ENCODE measurements at regions not wholly inside any gene's neighbourhood (a gene's known extent, or its start where the extent isn't known, plus 50 kb on each side); places are given as distances from the start of the nearest gene placed in this dataset.
"Not testable (repeated sequence)": the region's sequence is repeated elsewhere in the genome, so short reads cannot be mapped to it uniquely, and the experiment has no call there.

GRCh38 chr2:160583813-160584537 lies 90.4 kb upstream of the RBMS1 start:
- DNase-seq (ENCODE audit: low spot score), result no peak

GRCh38 chr2:160584972-160585494 lies 91.4 kb upstream of the RBMS1 start:
- DNase-seq (ENCODE audit: low spot score), result no peak

- no peak for DNase-seq (ENCODE audit: low spot score)
Measured at GRCh38 chr2:160590664-160591063, 97.1 kb upstream of the RBMS1 start.

- no peak for DNase-seq (ENCODE audit: low spot score)
Measured at GRCh38 chr2:160592401-160592800, 98.8 kb upstream of the RBMS1 start.

- no peak for DNase-seq (ENCODE audit: low spot score)
Measured at GRCh38 chr2:160592993-160593392, 99.4 kb upstream of the RBMS1 start.

GRCh38 chr2:160596441-160596840 lies 102.8 kb upstream of the RBMS1 start:
- no peak for DNase-seq (ENCODE audit: low spot score)

- DNase-seq (ENCODE audit: low spot score), result not testable (repeated sequence)
Measured at GRCh38 chr2:160600437-160600836, 106.8 kb upstream of the RBMS1 start.

- DNase-seq (ENCODE audit: low spot score), result no peak
Measured at GRCh38 chr2:160602073-160602472, 108.5 kb upstream of the RBMS1 start.

- DNase-seq (ENCODE audit: low spot score), result no peak
Measured at GRCh38 chr2:160603771-160604510, 110.3 kb upstream of the RBMS1 start.

GRCh38 chr2:160606341-160606740 lies 112.7 kb upstream of the RBMS1 start:
- DNase-seq (ENCODE audit: low spot score), result no peak

- DNase-seq (ENCODE audit: low spot score), result no peak
Measured at GRCh38 chr2:160608599-160608998, 115.0 kb upstream of the RBMS1 start.

- no peak for DNase-seq (ENCODE audit: low spot score)
Measured at GRCh38 chr2:160609346-160609745, 115.7 kb upstream of the RBMS1 start.

GRCh38 chr2:160610041-160610440 lies 116.4 kb upstream of the RBMS1 start:
- DNase-seq (ENCODE audit: low spot score), result no peak

- no peak for DNase-seq (ENCODE audit: low spot score)
Measured at GRCh38 chr2:160612266-160612856, 118.8 kb upstream of the RBMS1 start.

GRCh38 chr2:160613466-160614153 lies 120.0 kb upstream of the RBMS1 start:
- no peak for DNase-seq (ENCODE audit: low spot score)

- no peak for DNase-seq (ENCODE audit: low spot score)
Measured at GRCh38 chr2:160614391-160614790, 120.8 kb upstream of the RBMS1 start.

- no peak for DNase-seq (ENCODE audit: low spot score)
Measured at GRCh38 chr2:160615706-160616105, 122.1 kb upstream of the RBMS1 start.

GRCh38 chr2:160616149-160616548 lies 122.5 kb upstream of the RBMS1 start:
- no peak for DNase-seq (ENCODE audit: low spot score)

GRCh38 chr2:160621748-160622147 lies 128.1 kb upstream of the RBMS1 start:
- no peak for DNase-seq (ENCODE audit: low spot score)

- not testable (repeated sequence) for DNase-seq (ENCODE audit: low spot score)
Measured at GRCh38 chr2:160628020-160628637, 134.5 kb upstream of the RBMS1 start.

GRCh38 chr2:160628811-160629210 lies 135.2 kb upstream of the RBMS1 start:
- no peak for DNase-seq (ENCODE audit: low spot score)
